Lower lobe of right lung (tissue), 2 donors: ENCODE measurements at regions not wholly inside any gene's neighbourhood (a gene's known extent, or its start where the extent isn't known, plus 50 kb on each side); places are given as distances from the start of the nearest gene placed in this dataset.
A peak's percentile ranks its signal among the peaks of the same experiment; 100 is the strongest.

ENCODE experiments used
- ATAC-seq, 2 donors: fragments of 200-7000 bp; cut with Tn5 transposase; one replicate each; pipeline ENCODE4 v1.9.1; 2020 to 2022; ENCODE audit warnings: mild to moderate bottlenecking in 2 of 2, moderate library complexity in 2 of 2
- DNase-seq: peaks from one replicate; pipeline ENCODE4 v3.0.0-alpha.2; 2020
- H3K27ac ChIP-seq: fragments of 200-600 bp; one replicate; pipeline ENCODE4 v1.8.0; 2022
- H3K27me3 ChIP-seq: fragments of 200-600 bp; one replicate; pipeline ENCODE4 v1.8.0; 2022; ENCODE audit warnings: low read depth
- H3K36me3 ChIP-seq: fragments of 200-600 bp; one replicate; pipeline ENCODE4 v1.8.0; 2022; ENCODE audit warnings: mild to moderate bottlenecking
- H3K4me1 ChIP-seq: fragments of 200-600 bp; one replicate; pipeline ENCODE4 v1.8.0; 2022
- H3K4me3 ChIP-seq: fragments of 200-600 bp; one replicate; pipeline ENCODE4 v1.8.0; 2022; ENCODE audit warnings: mild to moderate bottlenecking
- H3K9me3 ChIP-seq: fragments of 200-600 bp; one replicate; pipeline ENCODE4 v1.8.0; 2022
- CTCF ChIP-seq: fragments of 200-600 bp; IDR thresholded peaks from one replicate; pipeline ENCODE4 v1.8.0; 2022; ENCODE audit warnings: antibody characterized with exemption, mild to moderate bottlenecking
- intact Hi-C: fragments of 100-400 bp; cut with DNase I; formaldehyde crosslinking; loops from one replicate; pipeline ENCODE4 v1.11.0; 2022
- donor health status: DM: no; HTN: yes; CAD: no; lungs with severe emphysema.

GRCh38 chr17:13087802-13088201, 70.0 kb upstream of the ELAC2 start:
- Histone ChIP-seq H3K27ac (no peak overlapping the region), H3K27me3 (no peaks in the 10 kb centered on the region), H3K36me3 (no peaks in the 10 kb centered on the region), H3K4me1 (no peaks in the 10 kb centered on the region), H3K4me3 (no peak overlapping the region), H3K9me3 (no peaks in the 10 kb centered on the region)
- ATAC-seq (no peak), DNase-seq (no peak)
- no peak for TF ChIP-seq CTCF
- intact Hi-C loops, result no loop called here

- Histone ChIP-seq H3K27ac (no peak overlapping the region), H3K4me1 (no peaks in the 10 kb centered on the region), H3K27me3 (no peaks in the 10 kb centered on the region), H3K36me3 (no peaks in the 10 kb centered on the region), H3K4me3 (no peak overlapping the region), H3K9me3 (no peaks in the 10 kb centered on the region)
- ATAC-seq, result peak in 1 of 2 donors; percentile 51
- TF ChIP-seq CTCF, result no peak
- intact Hi-C loops, result no loop called here
- no peak for DNase-seq
Observed at GRCh38 chr17:13086142-13086769, 68.4 kb upstream of the ELAC2 start.

- ATAC-seq (no peak), DNase-seq (no peak)
Observed at GRCh38 chr17:13085578-13085977, 67.8 kb upstream of the ELAC2 start.

GRCh38 chr17:13084420-13084819, 66.6 kb upstream of the ELAC2 start:
- H3K4me3 ChIP-seq, result no peak overlapping the region
- intact Hi-C loops, result no loop called here
- no peaks in the 10 kb centered on the region for H3K4me1 ChIP-seq
- ATAC-seq, result no peak
- H3K36me3 ChIP-seq, result no peaks in the 10 kb centered on the region
- H3K27me3 ChIP-seq, result no peaks in the 10 kb centered on the region
- no peak for DNase-seq
- TF ChIP-seq CTCF, result no peak
- H3K9me3 ChIP-seq, result no peaks in the 10 kb centered on the region
- no peak overlapping the region for H3K27ac ChIP-seq

More at GRCh38 chr17:13085578-13085977, 67.8 kb upstream of the ELAC2 start:
- Histone ChIP-seq H3K4me1 (no peaks in the 10 kb centered on the region), H3K4me3 (no peak overlapping the region), H3K27ac (no peak overlapping the region), H3K9me3 (no peaks in the 10 kb centered on the region), H3K27me3 (no peaks in the 10 kb centered on the region), H3K36me3 (no peaks in the 10 kb centered on the region)
- no peak for TF ChIP-seq CTCF
- intact Hi-C loops, result no loop called here

GRCh38 chr17:13078591-13079385, 61.0 kb upstream of the ELAC2 start:
- no peaks in the 10 kb centered on the region for H3K27me3 ChIP-seq
- no peak overlapping the region for H3K27ac ChIP-seq
- no peak for ATAC-seq
- H3K9me3 ChIP-seq, result no peaks in the 10 kb centered on the region
- H3K4me3 ChIP-seq, result no peak overlapping the region
- no peak for DNase-seq
- H3K4me1 ChIP-seq, result no peaks in the 10 kb centered on the region
- H3K36me3 ChIP-seq, result no peaks in the 10 kb centered on the region
- intact Hi-C loops, result no loop called here
- TF ChIP-seq CTCF, result no peak
